IMR-90 (cell line): ENCODE measurements at regions not wholly inside any gene's neighbourhood (a gene's known extent, or its start where the extent isn't known, plus 50 kb on each side); places are given as distances from the start of the nearest gene placed in this dataset.

Experiments
- ATAC-seq: fragments of 200-7000 bp; cut with Tn5 transposase; 2 replicates; pipeline ENCODE4 v1.9.1; 2020; ENCODE audit warnings: low read depth, mild to moderate bottlenecking, moderate library complexity
- BruUV-seq: library from RNA; stranded (reverse); fragments of 400-500 nt; replicated peaks from 2 replicates; lab custom pipeline; 2021; lab: Mats Ljungman, UMichigan
- CTCF ChIA-PET: fragments of 300-600 bp; formaldehyde crosslinking; extraction: SDS; loops from one replicate; lab custom pipeline; 2021; ENCODE audit warnings: antibody characterized with exemption; lab: Yijun Ruan, JAX
- POLR2A ChIA-PET: fragments of 300-600 bp; sonication (Branson Sonifier 250); formaldehyde crosslinking; loops from one replicate; lab custom pipeline; 2022; ENCODE audit warnings: antibody characterized with exemption; ENCODE audit not compliant: unreplicated experiment; lab: Charles Lee
- DNase-seq: peaks from one replicate; pipeline ENCODE4 v3.0.0; 2013
- H2AFZ ChIP-seq: replicated peaks from 2 replicates; pipeline ENCODE3; 2013; ENCODE audit warnings: low read length, mild to moderate bottlenecking; ENCODE audit not compliant: poor library complexity
- H2AK5ac ChIP-seq: 2 replicates; pipeline ENCODE4 v1.6.1; 2013; ENCODE audit warnings: low read depth, low read length, inconsistent platforms
- H2AK9ac ChIP-seq: replicated peaks from 2 replicates; pipeline ENCODE3; 2013; ENCODE audit warnings: mild to moderate bottlenecking, low read depth, low read length, moderate library complexity; ENCODE audit not compliant: poor library complexity
- H2BK120ac ChIP-seq: 2 replicates; pipeline ENCODE4 v1.6.1; 2013; ENCODE audit warnings: low read depth, low read length, inconsistent platforms
- H2BK15ac ChIP-seq: 3 replicates; pipeline ENCODE4 v1.6.1; 2013; ENCODE audit warnings: low read depth, low read length, inconsistent platforms
- H2BK20ac ChIP-seq: 2 replicates; pipeline ENCODE4 v1.6.1; 2013; ENCODE audit warnings: low read depth, mild to moderate bottlenecking, inconsistent platforms, low read length, moderate library complexity
- H2BK5ac ChIP-seq: 2 replicates; pipeline ENCODE4 v1.6.1; 2013; ENCODE audit warnings: mild to moderate bottlenecking, low read depth, low read length, inconsistent platforms; ENCODE audit not compliant: poor library complexity, severe bottlenecking
- H3K14ac ChIP-seq: replicated peaks from 2 replicates; pipeline ENCODE4 v1.6.1; 2013; ENCODE audit warnings: low read depth, low read length, inconsistent platforms
- H3K18ac ChIP-seq: 2 replicates; pipeline ENCODE4 v1.6.1; 2013; ENCODE audit warnings: low read depth, low read length, control low read depth
- H3K23ac ChIP-seq: 2 replicates; pipeline ENCODE4 v1.6.1; 2013; ENCODE audit warnings: low read depth, low read length, inconsistent platforms
- H3K27ac ChIP-seq: 2 replicates; pipeline ENCODE4 v1.5.1; 2013; ENCODE audit warnings: mild to moderate bottlenecking, control low read depth, low read length; ENCODE audit not compliant: insufficient read depth
- H3K27me3 ChIP-seq: 2 replicates; pipeline ENCODE4 v1.6.1; 2013; ENCODE audit warnings: low read length; ENCODE audit not compliant: control insufficient read depth, insufficient read depth
- H3K36me3 ChIP-seq: 2 replicates; pipeline ENCODE4 v1.6.1; 2013; ENCODE audit warnings: low read length, mixed read lengths; ENCODE audit not compliant: control insufficient read depth, insufficient read depth
- H3K4ac ChIP-seq: 2 replicates; pipeline ENCODE4 v1.6.1; 2013; ENCODE audit warnings: low read depth, low read length, inconsistent platforms
- H3K4me1 ChIP-seq: 2 replicates; pipeline ENCODE4 v1.6.1; 2013; ENCODE audit warnings: low read length, mixed read lengths; ENCODE audit not compliant: control insufficient read depth, insufficient read depth
- H3K4me2 ChIP-seq: 2 replicates; pipeline ENCODE4 v1.6.1; 2013; ENCODE audit warnings: low read depth, mild to moderate bottlenecking, control low read depth, low read length, moderate library complexity
- H3K4me3 ChIP-seq: 2 replicates; pipeline ENCODE4 v1.5.1; 2013; ENCODE audit warnings: low read depth, mild to moderate bottlenecking, control low read depth, low read length, moderate library complexity; ENCODE audit not compliant: insufficient read depth
- H3K56ac ChIP-seq: 2 replicates; pipeline ENCODE4 v1.6.1; 2013; ENCODE audit warnings: low read length, inconsistent platforms; ENCODE audit not compliant: insufficient read depth; ENCODE audit errors: extremely low read depth
- H3K79me1 ChIP-seq, 2 experiments: 2 replicates each; pipeline ENCODE4 v1.6.1; 2013; ENCODE audit warnings: low read length in 2 of 2, inconsistent platforms in 1 of 2, low read depth in 1 of 2
- H3K9ac ChIP-seq: 2 replicates; pipeline ENCODE4 v1.6.1; 2013; ENCODE audit warnings: low read depth, low read length, control low read depth
- H3K9me1 ChIP-seq: 2 replicates; pipeline ENCODE4 v1.6.1; 2013; ENCODE audit warnings: low read length, inconsistent platforms; ENCODE audit not compliant: insufficient read depth
- H3K9me3 ChIP-seq: 2 replicates; pipeline ENCODE4 v1.6.1; 2013; ENCODE audit warnings: low read length; ENCODE audit not compliant: control insufficient read depth, insufficient read depth
- H4K20me1 ChIP-seq: 2 replicates; pipeline ENCODE4 v1.6.1; 2013; ENCODE audit warnings: low read length, inconsistent platforms; ENCODE audit not compliant: insufficient read depth
- H4K5ac ChIP-seq: 2 replicates; pipeline ENCODE4 v1.6.1; 2013; ENCODE audit warnings: mild to moderate bottlenecking, low read depth, low read length, control low read depth
- H4K8ac ChIP-seq, 2 experiments: 2 replicates each; pipeline ENCODE4 v1.6.1; 2013; ENCODE audit warnings: low read depth in 2 of 2, low read length in 2 of 2, control low read depth in 1 of 2, inconsistent platforms in 1 of 2
- H4K91ac ChIP-seq: 2 replicates; pipeline ENCODE4 v1.6.1; 2013; ENCODE audit warnings: low read depth, low read length, inconsistent platforms; ENCODE audit not compliant: insufficient read depth
- BHLHE40 ChIP-seq: fragments of 150-350 bp; IDR thresholded peaks from 2 replicates; pipeline ENCODE4 v1.6.1; 2016; ENCODE audit warnings: mild to moderate bottlenecking, low read depth, low read length
- CEBPB ChIP-seq: IDR thresholded peaks from 2 replicates; pipeline ENCODE4 v1.6.1; 2012; ENCODE audit warnings: low read depth, low read length, improper control_type of control experiment
- MAZ ChIP-seq: IDR thresholded peaks from 2 replicates; pipeline ENCODE4 v1.6.1; 2012; ENCODE audit warnings: low read depth, mild to moderate bottlenecking, low read length, improper control_type of control experiment, moderate library complexity, borderline replicate concordance
- POLR2A ChIP-seq: IDR thresholded peaks from 2 replicates; pipeline ENCODE4 v1.6.1; 2012; ENCODE audit warnings: mild to moderate bottlenecking, low read depth, low read length
- RAD21 ChIP-seq: IDR thresholded peaks from 2 replicates; pipeline ENCODE4 v1.6.1; 2012; ENCODE audit warnings: low read length, improper control_type of control experiment
- RFX5 ChIP-seq: IDR thresholded peaks from 2 replicates; pipeline ENCODE4 v1.8.0; 2012; ENCODE audit warnings: low read depth, mild to moderate bottlenecking, low read length, moderate library complexity
- SMC3 ChIP-seq: fragments of 150-350 bp; IDR thresholded peaks from 2 replicates; pipeline ENCODE4 v1.6.1; 2016; ENCODE audit warnings: low read depth, mild to moderate bottlenecking, antibody characterized with exemption, low read length, moderate library complexity
- WGBS, 2 experiments: methylation state at CpG; one replicate each; pipeline versions ENCODE4 v1.1.5 to v1.1.7; 2013; ENCODE audit warnings: missing lambda C conversion rate in 2 of 2; ENCODE audit not compliant: insufficient read length in 1 of 2; ENCODE audit errors: extremely low coverage in 2 of 2; 5-methylcytosine and 5-hydroxymethylcytosine counted together
- dilution Hi-C: fragments of 300-500 bp; cut with HindIII; formaldehyde crosslinking; loops from one replicate; pipeline ENCODE4 v1.14.3; 2018; ENCODE audit warnings: low sequenced_read_pairs; ENCODE audit not compliant: unreplicated experiment
- in situ Hi-C: fragments of 300-500 bp; cut with MboI; formaldehyde crosslinking; loops from 3 replicates; pipeline ENCODE4 v1.14.3; 2019; ENCODE audit warnings: low sequenced_read_pairs, inconsistent platforms, mixed read lengths
- intact Hi-C: fragments of 100-400 bp; cut with micrococcal nuclease; formaldehyde crosslinking; loops from 2 replicates; pipeline ENCODE4 v1.10.0; 2022

DNA sequence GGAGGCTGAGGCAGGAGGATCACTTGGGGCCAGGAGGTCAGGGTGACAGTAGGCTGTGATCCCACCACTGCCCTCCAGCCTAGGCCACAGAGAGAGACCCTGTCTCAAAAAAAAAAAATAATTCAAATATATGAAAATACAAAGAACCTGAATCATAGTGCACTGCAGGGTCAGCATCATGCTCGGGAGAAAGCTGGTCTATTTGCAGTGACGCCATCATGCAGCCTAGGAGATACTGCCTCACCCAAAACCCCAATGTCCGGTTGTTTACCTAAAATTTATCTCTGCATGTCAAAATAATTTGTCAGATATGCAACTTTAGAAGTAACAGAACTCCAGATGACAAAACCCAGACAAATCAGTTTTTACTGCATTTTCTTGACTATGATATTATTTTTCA, 61.5 kb upstream of the ALKAL2 start:
- Histone ChIP-seq H3K56ac (no peak overlapping the region), H2AFZ (no peak overlapping the region), H2BK5ac (no peak overlapping the region), H2AK5ac (no peak overlapping the region), H3K23ac (no peak overlapping the region), H3K4me3 (no peak overlapping the region), H3K27me3 (no peaks in the 10 kb centered on the region), H3K9ac (no peak overlapping the region), H3K18ac (no peak overlapping the region), H4K5ac (no peak overlapping the region), H2BK15ac (no peak overlapping the region), H2BK20ac (no peak overlapping the region), H3K4ac (no peak overlapping the region), H3K4me1 (no peaks in the 10 kb centered on the region), H3K79me1 (no peaks in the 10 kb centered on the region), H3K9me3 (peaks cover 4% of the 10 kb centered on the region), H3K14ac (no peak overlapping the region), H2AK9ac (no peak overlapping the region), H3K27ac (no peak overlapping the region), H4K91ac (no peak overlapping the region), H4K20me1 (no peaks in the 10 kb centered on the region), H3K4me2 (no peak overlapping the region), H3K36me3 (no peaks in the 10 kb centered on the region), H2BK120ac (no peak overlapping the region), H4K8ac (no peak overlapping the region), H3K9me1 (no peaks in the 10 kb centered on the region)
- CTCF ChIA-PET, result interaction anchor here (0.6 kb wide), 1 partner anchor 26 kb away, joined by 6 read pairs; no protein-coding TSS in a partner anchor
- POLR2A ChIA-PET, result no interaction called here
- no TSS peak for BruUV-seq
- dilution Hi-C loops (no loop called here), in situ Hi-C loops (no loop called here), intact Hi-C loops (no loop called here)
- DNase-seq, result no peak
- TF ChIP-seq MAZ (no peak), POLR2A (no peak), BHLHE40 (no peak), RAD21 (no peak), CEBPB (no peak), SMC3 (no peak), RFX5 (no peak)
- no peak for ATAC-seq
- no CpG with 5 or more reads among the region's 3 CpGs for WGBS, 2 experiments
